Pancreas (tissue), 10 donors: ENCODE measurements at regions not wholly inside any gene's neighbourhood (a gene's known extent, or its start where the extent isn't known, plus 50 kb on each side); places are given as distances from the start of the nearest gene placed in this dataset.

Experiments
- ATAC-seq, 4 donors: fragments of 200-7000 bp; cut with Tn5 transposase; one replicate each; pipeline versions ENCODE4 v1.8.0 to v1.9.1; 2020; ENCODE audit warnings: mild to moderate bottlenecking in 4 of 4, moderate library complexity in 4 of 4
- DNase-seq, 6 donors: peaks; one replicate each; pipeline ENCODE4 v3.0.0-alpha.2; 2020
- FAIRE-seq: peaks from 2 replicates; lab custom pipeline; 2012; peaks lifted over from hg19 to GRCh38; lab: Jason Lieb, UNC
- H3K27ac ChIP-seq, 4 donors: fragments of 200-600 bp; sonication (generic); 1 replicate in 3 of 4; 2 replicates in 1 of 4; pipeline versions ENCODE4 v1.5.0 to v1.8.0; 2020
- H3K27me3 ChIP-seq, 4 donors: fragments of 200-600 bp; one replicate each; pipeline ENCODE4 v1.8.0; 2021
- H3K36me3 ChIP-seq, 3 donors: fragments of 200-600 bp; sonication (generic) in 1 of 3; one replicate each; pipeline versions ENCODE4 v1.5.0 to v1.8.0; 2020 to 2021
- H3K4me1 ChIP-seq, 3 donors: fragments of 200-600 bp; one replicate each; pipeline ENCODE4 v1.8.0; 2021
- H3K4me3 ChIP-seq, 4 donors: fragments of 200-600 bp; sonication (generic) in 2 of 4; one replicate each; pipeline versions ENCODE4 v1.5.0 to v1.8.0; 2020 to 2021
- H3K9me3 ChIP-seq, 4 donors: fragments of 200-600 bp; one replicate each; pipeline ENCODE4 v1.8.0; 2021
- WGBS, 2 donors: extraction: QIAGEN DNeasy Blood & Tissue Kit; methylation state at CpG; one replicate each; pipeline ENCODE4 v1.1.7; 2013; 5-methylcytosine and 5-hydroxymethylcytosine counted together
- intact Hi-C, 3 donors: fragments of 100-400 bp; cut with DNase I; formaldehyde crosslinking; loops; one replicate each; pipeline versions ENCODE4 v1.11.1 to v1.14.2; 2022
- TF ChIP-seq, protein P1 (sequence below), 4 donors: fragments of 200-600 bp; sonication (generic) in 3 of 4; IDR thresholded peaks; one replicate each; pipeline versions ENCODE4 v1.5.0 to v1.8.0; 2021; ENCODE audit warnings: antibody characterized with exemption in 4 of 4
- donor health status: healthy with polysubstance abuse.
- donor health status: DM: no; HTN: no; CAD: no; lungs with moderate emphysema.
- donor health status: DM: no; HTN: no; CAD: no.
- donor health status: control.
- donor health status: control.
- donor health status: Bipolar disorder and iron deficiency.
- donor health status: DM: yes; HTN: yes; CAD: no.
- donor health status: DM: no; HTN: no; CAD: no.
- donor health status: DM: no; HTN: no; CAD: no.
- donor health status: DM: yes; HTN: yes; CAD: no.

DNA sequence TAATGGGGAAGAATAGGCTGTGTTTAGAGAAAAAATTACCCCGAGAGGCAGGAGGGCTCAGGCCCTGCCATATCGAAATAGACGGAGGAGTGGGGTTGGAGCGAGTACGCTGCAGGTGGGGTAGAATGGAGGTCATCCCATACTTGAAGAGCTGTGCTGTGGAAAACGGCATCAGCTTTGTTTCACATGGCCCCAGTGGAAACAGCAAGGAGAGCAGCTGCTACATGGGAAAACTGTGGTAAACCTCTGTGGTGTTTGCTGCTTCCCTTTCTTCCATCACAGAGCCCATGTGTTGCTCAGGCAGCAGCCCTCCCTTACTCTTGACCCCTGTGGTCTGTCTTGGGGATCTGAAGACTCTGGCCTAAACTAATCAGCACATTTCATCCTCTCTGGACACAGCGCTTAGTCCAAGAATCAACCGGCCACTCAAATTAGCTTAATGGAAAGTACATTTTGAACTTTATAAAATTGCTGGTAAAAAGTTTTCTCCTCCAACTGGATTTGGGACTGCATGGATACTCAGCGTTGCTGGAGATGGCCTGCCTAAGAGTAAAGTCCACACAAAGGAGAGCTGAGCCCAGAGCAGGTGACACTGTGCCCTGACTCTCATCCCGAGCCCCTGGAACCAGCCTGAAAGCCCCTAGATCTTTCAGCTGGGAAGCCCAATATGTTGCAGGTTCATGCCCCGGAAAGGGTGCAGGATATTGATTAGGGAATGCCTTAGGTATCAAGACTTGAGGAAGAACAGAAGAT, 127.1 kb upstream of the GADD45A start:
- Histone ChIP-seq H3K4me3 (no peak overlapping the region), H3K4me1 (peaks cover 5 to 12% (median 8%) of the 10 kb centered on the region in 3 donors), H3K36me3 (no peaks in the 10 kb centered on the region), H3K27ac (no peak overlapping the region), H3K27me3 (no peaks in the 10 kb centered on the region), H3K9me3 (no peaks in the 10 kb centered on the region)
- ATAC-seq: peak in 1 of 4 donors; percentile 12
- TF ChIP-seq, protein P1, sequence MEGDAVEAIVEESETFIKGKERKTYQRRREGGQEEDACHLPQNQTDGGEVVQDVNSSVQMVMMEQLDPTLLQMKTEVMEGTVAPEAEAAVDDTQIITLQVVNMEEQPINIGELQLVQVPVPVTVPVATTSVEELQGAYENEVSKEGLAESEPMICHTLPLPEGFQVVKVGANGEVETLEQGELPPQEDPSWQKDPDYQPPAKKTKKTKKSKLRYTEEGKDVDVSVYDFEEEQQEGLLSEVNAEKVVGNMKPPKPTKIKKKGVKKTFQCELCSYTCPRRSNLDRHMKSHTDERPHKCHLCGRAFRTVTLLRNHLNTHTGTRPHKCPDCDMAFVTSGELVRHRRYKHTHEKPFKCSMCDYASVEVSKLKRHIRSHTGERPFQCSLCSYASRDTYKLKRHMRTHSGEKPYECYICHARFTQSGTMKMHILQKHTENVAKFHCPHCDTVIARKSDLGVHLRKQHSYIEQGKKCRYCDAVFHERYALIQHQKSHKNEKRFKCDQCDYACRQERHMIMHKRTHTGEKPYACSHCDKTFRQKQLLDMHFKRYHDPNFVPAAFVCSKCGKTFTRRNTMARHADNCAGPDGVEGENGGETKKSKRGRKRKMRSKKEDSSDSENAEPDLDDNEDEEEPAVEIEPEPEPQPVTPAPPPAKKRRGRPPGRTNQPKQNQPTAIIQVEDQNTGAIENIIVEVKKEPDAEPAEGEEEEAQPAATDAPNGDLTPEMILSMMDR (IDR thresholded peaks at IDR 0.05): no peak
- no peak for FAIRE-seq
- intact Hi-C loops: loop anchor here in 1 of 3 donors (10.0 kb wide), 1 partner anchor 107 kb away; no protein-coding TSS in a partner anchor
- no peak for DNase-seq
- WGBS, 2 donors: 82 to 90% methylated on average over 11 of the region's 11 CpGs

DNA sequence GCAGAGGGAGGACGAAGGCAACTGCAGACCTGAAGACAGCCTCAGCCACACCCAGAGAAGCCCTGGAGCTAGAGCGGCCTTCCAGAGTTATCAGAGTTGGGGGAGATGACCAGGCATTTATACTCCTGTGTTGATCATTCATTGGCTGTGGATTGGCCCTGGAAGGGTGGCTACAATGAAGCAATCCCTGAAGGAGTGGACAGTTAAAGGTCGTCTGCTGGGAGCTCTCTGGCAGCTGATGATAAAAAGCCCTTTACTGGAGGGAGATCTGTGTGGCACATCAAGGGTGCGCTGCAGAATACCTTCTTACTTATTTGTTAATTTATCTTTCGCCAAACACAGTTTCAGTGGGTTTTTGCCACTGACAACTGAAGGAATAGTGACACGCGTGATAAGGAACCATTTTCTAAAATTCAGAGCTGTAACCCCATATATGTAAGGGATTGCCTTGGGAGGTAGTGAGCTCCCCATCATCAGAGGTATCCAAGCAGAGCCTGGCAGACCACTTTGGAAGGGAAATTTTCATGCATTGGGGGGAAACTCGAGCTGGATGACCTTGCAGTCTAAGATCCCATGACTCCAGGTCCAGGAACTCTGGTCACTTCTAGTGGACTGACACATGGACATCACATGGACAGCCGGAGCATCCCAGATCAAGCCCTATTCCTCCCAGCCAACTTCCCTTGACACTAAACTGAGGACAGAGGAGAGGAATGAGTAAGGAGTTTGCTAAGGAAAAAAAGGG, 126.4 kb upstream of the GADD45A start:
- Histone ChIP-seq H3K36me3 (no peaks in the 10 kb centered on the region), H3K4me1 (peaks cover 5 to 12% (median 8%) of the 10 kb centered on the region in 3 donors), H3K9me3 (no peaks in the 10 kb centered on the region), H3K4me3 (no peak overlapping the region), H3K27ac (no peak overlapping the region), H3K27me3 (no peaks in the 10 kb centered on the region)
- no peak for ATAC-seq
- DNase-seq: no peak
- FAIRE-seq: no peak
- 75 to 82% methylated on average over 9 of the region's 9 CpGs for WGBS, 2 donors
- TF ChIP-seq, protein P1 (IDR thresholded peaks at IDR 0.05): no peak
- intact Hi-C loops: loop anchor here in 1 of 3 donors (10.0 kb wide), 1 partner anchor 106 kb away; no protein-coding TSS in a partner anchor

DNA sequence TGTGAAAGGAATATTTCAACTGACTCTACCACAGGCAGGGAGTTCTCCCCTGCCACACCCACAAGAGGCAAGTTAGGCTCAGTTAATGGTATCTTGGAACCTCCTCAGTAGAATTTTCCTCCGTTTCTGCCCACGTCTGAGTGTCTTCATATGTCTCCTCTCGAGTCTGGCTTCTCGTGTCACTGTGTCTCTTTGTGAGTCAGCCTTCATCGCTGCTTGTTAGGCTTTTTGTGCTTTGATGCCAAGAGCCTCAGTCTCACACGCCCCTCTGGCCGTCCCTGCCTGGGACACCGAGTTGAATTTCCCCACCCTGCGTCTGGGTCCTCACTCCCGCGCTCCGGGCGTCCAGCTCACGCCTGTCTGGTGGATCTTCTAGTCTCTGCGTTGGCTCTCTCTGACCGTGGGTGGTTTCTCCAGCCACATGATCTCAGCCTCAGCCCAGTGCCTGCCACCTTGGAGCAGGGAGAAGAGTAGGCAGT, 125.7 kb upstream of the GADD45A start:
- FAIRE-seq (no peak), ATAC-seq (no peak), DNase-seq (no peak)
- intact Hi-C loops: loop anchor here in 1 of 3 donors (10.0 kb wide), 1 partner anchor 106 kb away; no protein-coding TSS in a partner anchor
- H3K27me3 ChIP-seq: no peaks in the 10 kb centered on the region
- peaks cover 5 to 12% (median 8%) of the 10 kb centered on the region in 3 donors for H3K4me1 ChIP-seq
- TF ChIP-seq, protein P1 (IDR thresholded peaks at IDR 0.05): no peak
- H3K36me3 ChIP-seq: no peaks in the 10 kb centered on the region
- H3K9me3 ChIP-seq: no peaks in the 10 kb centered on the region
- H3K27ac ChIP-seq: no peak overlapping the region
- no peak overlapping the region for H3K4me3 ChIP-seq
- 78 to 81% methylated on average over 16 of the region's 16 CpGs for WGBS, 2 donors

DNA sequence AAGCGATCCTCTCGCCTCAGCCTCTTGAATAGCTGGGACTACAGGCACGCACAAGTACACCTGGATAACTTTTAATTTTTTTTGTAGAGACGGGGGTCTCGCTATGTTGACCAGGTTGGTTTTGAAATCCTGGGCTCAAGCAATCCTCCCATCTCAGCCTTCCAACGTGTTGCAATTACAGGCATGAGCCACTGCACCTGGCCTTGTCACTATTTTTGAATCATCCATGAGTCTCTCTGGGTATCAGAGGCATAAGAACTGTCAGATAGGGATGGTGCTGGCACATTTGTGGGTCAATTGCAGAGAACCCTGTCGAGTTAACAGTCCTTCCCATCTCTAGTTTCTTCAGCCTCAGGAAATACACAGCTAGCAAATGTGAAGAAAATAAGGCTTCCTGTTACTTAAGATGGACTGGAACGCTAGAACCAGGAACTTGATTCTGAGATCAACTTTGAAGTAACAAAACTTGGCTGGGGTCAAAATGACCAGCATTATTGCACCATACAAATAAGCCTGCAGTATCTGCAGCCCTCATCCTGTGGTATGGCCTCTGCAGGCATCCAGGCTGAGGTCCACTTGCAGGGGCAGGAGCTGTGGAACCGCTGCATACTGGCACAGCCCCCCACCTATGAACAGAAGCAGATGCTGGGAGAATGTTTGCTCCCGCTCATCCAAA, 124.3 kb upstream of the GADD45A start:
- Histone ChIP-seq H3K4me1 (peaks cover 3 to 12% (median 8%) of the 10 kb centered on the region in 3 donors), H3K9me3 (no peaks in the 10 kb centered on the region), H3K36me3 (no peaks in the 10 kb centered on the region), H3K4me3 (no peak overlapping the region), H3K27me3 (no peaks in the 10 kb centered on the region), H3K27ac (no peak overlapping the region)
- DNase-seq (no peak), FAIRE-seq (no peak), ATAC-seq (peak in 1 of 4 donors; percentile 10)
- WGBS, 2 donors: 75 to 81% methylated on average over 10 of the region's 10 CpGs
- intact Hi-C loops: loop anchor here in 2 of 3 donors (5.0 to 10.0 kb wide), 2 partner anchors 194 to 197 kb away; no protein-coding TSS in a partner anchor
- TF ChIP-seq, protein P1 (IDR thresholded peaks at IDR 0.05): no peak
